Parathyroid adenoma (tissue), 2 donors: ENCODE measurements at regions not wholly inside any gene's neighbourhood (a gene's known extent, or its start where the extent isn't known, plus 50 kb on each side); places are given as distances from the start of the nearest gene placed in this dataset.

Experiments used
- H2AFZ ChIP-seq: fragments of 300-600 bp; sonication (generic); one replicate; pipeline ENCODE4 v1.7.0; 2017; ENCODE audit warnings: antibody characterized with exemption, mild to moderate bottlenecking
- H3K27ac ChIP-seq: fragments of 300-600 bp; sonication (generic); one replicate; pipeline ENCODE4 v1.7.0; 2017
- H3K27me3 ChIP-seq: fragments of 300-600 bp; sonication (generic); one replicate; pipeline ENCODE4 v1.7.0; 2017; ENCODE audit warnings: low read length; ENCODE audit not compliant: control insufficient read depth, insufficient read depth
- H3K36me3 ChIP-seq: fragments of 300-600 bp; sonication (generic); one replicate; pipeline ENCODE4 v1.7.0; 2017; ENCODE audit warnings: low read length; ENCODE audit not compliant: control insufficient read depth, insufficient read depth
- H3K4me1 ChIP-seq: fragments of 300-600 bp; sonication (generic); one replicate; pipeline ENCODE4 v1.7.0; 2017; ENCODE audit warnings: control low read depth
- H3K4me2 ChIP-seq: fragments of 300-600 bp; sonication (generic); one replicate; pipeline ENCODE4 v1.7.0; 2017; ENCODE audit warnings: low read length
- H3K4me3 ChIP-seq: fragments of 300-600 bp; sonication (generic); one replicate; pipeline ENCODE4 v1.7.0; 2017; ENCODE audit warnings: low read depth, low read length
- H3K79me2 ChIP-seq: fragments of 300-600 bp; sonication (generic); one replicate; pipeline ENCODE4 v1.7.0; 2017; ENCODE audit warnings: control low read depth
- H3K9ac ChIP-seq: fragments of 300-600 bp; sonication (generic); one replicate; pipeline ENCODE4 v1.7.0; 2017; ENCODE audit warnings: mild to moderate bottlenecking
- H3K9me3 ChIP-seq: fragments of 300-600 bp; sonication (generic); one replicate; pipeline ENCODE4 v1.7.0; 2017; ENCODE audit warnings: low read length; ENCODE audit not compliant: control insufficient read depth
- TF ChIP-seq, protein P1 (sequence below): fragments of 300-600 bp; sonication (generic); IDR thresholded peaks from one replicate; pipeline ENCODE4 v1.7.0; 2017; ENCODE audit warnings: antibody characterized with exemption, mild to moderate bottlenecking
- donor health status: primary hyperparathyroidism.

DNA sequence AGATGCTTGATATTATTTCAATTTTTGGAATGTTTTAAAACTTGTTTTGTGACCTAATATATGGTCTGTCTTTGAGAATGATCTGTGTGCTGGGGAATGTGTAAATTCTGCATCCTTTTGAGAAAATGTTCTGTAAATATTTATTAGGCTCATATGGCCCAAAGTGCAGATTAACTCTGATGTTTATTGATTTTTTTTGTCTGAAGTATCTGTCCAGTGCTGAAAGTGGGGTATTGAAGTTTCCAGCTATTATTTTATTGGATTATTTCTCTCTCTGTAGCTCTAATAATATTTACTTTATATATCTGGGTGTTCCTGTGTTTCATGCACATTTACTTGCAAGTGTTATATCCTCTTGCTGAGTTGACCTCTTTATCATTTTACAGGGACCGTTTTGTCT lies 1397.2 kb downstream of the PLA2G4A start:
- Histone ChIP-seq H3K79me2 (no peaks in the 10 kb centered on the region), H3K9ac (no peak overlapping the region), H3K4me1 (no peaks in the 10 kb centered on the region), H3K27ac (no peak overlapping the region), H3K4me3 (no peak overlapping the region), H3K4me2 (no peak overlapping the region), H3K27me3 (no peaks in the 10 kb centered on the region), H3K36me3 (no peaks in the 10 kb centered on the region), H3K9me3 (no peaks in the 10 kb centered on the region), H2AFZ (no peak overlapping the region)
- TF ChIP-seq, protein P1, sequence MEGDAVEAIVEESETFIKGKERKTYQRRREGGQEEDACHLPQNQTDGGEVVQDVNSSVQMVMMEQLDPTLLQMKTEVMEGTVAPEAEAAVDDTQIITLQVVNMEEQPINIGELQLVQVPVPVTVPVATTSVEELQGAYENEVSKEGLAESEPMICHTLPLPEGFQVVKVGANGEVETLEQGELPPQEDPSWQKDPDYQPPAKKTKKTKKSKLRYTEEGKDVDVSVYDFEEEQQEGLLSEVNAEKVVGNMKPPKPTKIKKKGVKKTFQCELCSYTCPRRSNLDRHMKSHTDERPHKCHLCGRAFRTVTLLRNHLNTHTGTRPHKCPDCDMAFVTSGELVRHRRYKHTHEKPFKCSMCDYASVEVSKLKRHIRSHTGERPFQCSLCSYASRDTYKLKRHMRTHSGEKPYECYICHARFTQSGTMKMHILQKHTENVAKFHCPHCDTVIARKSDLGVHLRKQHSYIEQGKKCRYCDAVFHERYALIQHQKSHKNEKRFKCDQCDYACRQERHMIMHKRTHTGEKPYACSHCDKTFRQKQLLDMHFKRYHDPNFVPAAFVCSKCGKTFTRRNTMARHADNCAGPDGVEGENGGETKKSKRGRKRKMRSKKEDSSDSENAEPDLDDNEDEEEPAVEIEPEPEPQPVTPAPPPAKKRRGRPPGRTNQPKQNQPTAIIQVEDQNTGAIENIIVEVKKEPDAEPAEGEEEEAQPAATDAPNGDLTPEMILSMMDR = no peak

DNA sequence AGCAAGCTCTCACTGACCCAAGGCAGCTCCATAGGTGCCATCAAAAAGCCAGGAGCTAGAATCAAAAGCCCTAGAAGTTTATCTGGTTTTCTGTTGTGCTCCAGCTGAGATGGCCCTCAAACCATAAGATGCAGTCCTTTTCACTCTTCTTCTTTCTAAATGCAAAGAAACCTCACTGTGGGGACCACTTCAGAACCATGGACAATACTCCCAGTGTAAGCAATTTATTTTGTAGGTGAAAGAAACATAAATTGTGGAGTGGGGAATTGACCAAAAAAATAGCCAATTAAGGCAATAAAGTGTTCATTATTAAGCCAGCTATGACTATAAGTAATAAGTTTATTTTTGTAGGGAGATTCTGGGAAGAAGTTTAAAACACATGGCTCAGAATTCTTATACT lies 1399.9 kb downstream of the PLA2G4A start:
- TF ChIP-seq, protein P1 = no peak
- H2AFZ ChIP-seq = no peak overlapping the region
- no peak overlapping the region for H3K4me3 ChIP-seq
- no peak overlapping the region for H3K9ac ChIP-seq
- no peaks in the 10 kb centered on the region for H3K9me3 ChIP-seq
- no peaks in the 10 kb centered on the region for H3K4me1 ChIP-seq
- no peaks in the 10 kb centered on the region for H3K79me2 ChIP-seq
- H3K27ac ChIP-seq = no peak overlapping the region
- H3K36me3 ChIP-seq = no peaks in the 10 kb centered on the region
- no peaks in the 10 kb centered on the region for H3K27me3 ChIP-seq
- no peak overlapping the region for H3K4me2 ChIP-seq

DNA sequence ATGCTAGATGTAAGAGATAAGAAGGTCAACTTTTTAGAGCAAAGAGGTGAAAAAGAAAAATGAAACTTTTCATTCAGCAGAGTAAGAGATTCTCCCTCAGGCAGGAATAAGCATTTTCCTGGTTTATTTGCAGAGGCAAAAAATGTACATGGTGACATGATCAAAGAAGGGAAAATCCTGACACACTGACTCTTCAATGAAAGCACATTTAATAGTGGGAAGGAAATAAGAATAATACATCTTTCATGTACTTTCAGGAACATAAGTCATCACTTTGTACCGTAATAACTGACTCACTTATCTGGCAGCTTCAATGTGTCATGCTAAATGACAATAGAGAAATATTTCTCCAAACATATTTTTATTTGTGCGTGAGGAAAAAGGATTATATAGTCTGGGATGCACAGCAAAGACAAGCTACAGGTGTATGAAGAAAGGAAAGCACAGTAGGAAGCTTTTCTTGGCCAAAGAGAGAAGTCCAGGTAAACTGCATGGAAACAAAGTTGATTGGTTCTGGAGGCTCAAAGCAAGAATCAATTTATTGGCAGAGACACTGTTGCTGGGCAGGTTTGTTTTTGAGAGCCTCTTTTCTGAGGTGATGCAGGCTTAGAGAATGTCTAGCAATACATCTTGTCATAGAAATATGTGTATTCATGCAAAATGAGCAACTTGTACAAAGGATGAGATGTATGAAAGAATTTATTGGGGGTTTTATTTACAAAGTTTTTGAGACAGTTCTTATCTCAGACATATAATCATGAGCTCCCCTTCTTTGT lies 1409.0 kb downstream of the PLA2G4A start:
- Histone ChIP-seq H3K27me3 (no peaks in the 10 kb centered on the region), H3K4me3 (no peak overlapping the region), H3K9me3 (no peaks in the 10 kb centered on the region), H3K79me2 (no peaks in the 10 kb centered on the region), H3K4me2 (no peak overlapping the region), H3K4me1 (no peaks in the 10 kb centered on the region), H3K27ac (no peak overlapping the region), H3K9ac (no peak overlapping the region), H2AFZ (no peak overlapping the region), H3K36me3 (no peaks in the 10 kb centered on the region)
- TF ChIP-seq, protein P1 = no peak

DNA sequence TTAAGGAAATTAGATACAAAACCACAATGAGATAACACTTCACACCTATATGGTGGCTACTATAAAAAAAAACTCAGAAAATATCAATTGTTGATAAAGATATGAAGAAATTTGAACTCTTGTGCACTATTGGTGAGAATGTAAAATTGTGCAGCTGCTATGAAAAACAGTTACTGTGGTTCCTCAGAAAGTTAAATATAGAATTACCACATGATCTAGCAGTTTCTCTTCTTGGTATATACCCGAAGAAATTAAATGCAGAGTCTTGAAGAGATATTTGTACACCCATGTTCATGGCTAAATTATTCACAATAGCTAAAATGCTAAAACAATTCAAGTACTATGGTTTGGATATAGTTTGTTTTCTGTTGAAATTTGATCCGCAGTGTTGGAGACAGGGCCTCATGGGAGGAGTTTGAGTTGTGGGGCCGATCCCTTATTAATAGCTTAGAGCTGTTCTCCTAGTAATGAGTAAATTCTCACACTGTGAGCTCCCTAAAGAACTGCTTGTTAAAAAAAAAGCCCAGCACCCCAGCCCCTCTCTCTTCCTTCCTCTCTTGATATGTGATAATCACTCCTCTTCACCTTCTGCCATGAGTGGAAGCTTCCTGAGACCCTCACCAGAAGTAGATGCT lies 1412.1 kb downstream of the PLA2G4A start:
- Histone ChIP-seq H3K4me3 (no peak overlapping the region), H3K4me1 (no peaks in the 10 kb centered on the region), H2AFZ (no peak overlapping the region), H3K9me3 (no peaks in the 10 kb centered on the region), H3K9ac (no peak overlapping the region), H3K27ac (no peak overlapping the region), H3K4me2 (no peak overlapping the region), H3K27me3 (no peaks in the 10 kb centered on the region), H3K36me3 (no peaks in the 10 kb centered on the region), H3K79me2 (no peaks in the 10 kb centered on the region)
- TF ChIP-seq, protein P1 = no peak

DNA sequence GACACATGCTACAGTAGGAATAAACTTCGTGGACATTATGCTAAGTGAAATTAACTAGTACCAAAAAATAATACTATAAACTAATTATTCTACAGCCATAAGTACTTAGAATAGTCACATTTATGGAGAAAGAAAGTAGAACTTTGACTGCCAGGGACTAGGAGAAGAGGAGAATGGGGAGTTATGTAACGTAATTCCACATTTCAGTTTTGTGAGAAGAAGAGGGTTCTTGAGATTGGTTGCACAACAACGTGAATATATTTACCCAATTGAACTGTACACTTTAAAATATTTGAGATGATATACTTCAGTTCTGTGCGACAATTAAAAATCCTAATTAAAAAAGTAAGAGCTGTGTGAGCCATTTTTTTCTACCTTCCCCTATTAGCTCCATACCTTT lies 1412.9 kb downstream of the PLA2G4A start:
- no peaks in the 10 kb centered on the region for H3K9me3 ChIP-seq
- H3K27me3 ChIP-seq = no peaks in the 10 kb centered on the region
- H3K4me2 ChIP-seq = no peak overlapping the region
- no peaks in the 10 kb centered on the region for H3K79me2 ChIP-seq
- no peak overlapping the region for H3K9ac ChIP-seq
- H3K4me1 ChIP-seq = no peaks in the 10 kb centered on the region
- no peak overlapping the region for H3K27ac ChIP-seq
- TF ChIP-seq, protein P1 = no peak
- no peak overlapping the region for H2AFZ ChIP-seq
- no peak overlapping the region for H3K4me3 ChIP-seq
- no peaks in the 10 kb centered on the region for H3K36me3 ChIP-seq
